ENCODE measurements at regions not wholly inside any gene's neighbourhood (a gene's known extent, or its start where the extent isn't known, plus 50 kb on each side); places are given as distances from the start of the nearest gene placed in this dataset.
"Not testable (repeated sequence)": the region's sequence is repeated elsewhere in the genome, so short reads cannot be mapped to it uniquely, and the experiment has no call there.

DNA sequence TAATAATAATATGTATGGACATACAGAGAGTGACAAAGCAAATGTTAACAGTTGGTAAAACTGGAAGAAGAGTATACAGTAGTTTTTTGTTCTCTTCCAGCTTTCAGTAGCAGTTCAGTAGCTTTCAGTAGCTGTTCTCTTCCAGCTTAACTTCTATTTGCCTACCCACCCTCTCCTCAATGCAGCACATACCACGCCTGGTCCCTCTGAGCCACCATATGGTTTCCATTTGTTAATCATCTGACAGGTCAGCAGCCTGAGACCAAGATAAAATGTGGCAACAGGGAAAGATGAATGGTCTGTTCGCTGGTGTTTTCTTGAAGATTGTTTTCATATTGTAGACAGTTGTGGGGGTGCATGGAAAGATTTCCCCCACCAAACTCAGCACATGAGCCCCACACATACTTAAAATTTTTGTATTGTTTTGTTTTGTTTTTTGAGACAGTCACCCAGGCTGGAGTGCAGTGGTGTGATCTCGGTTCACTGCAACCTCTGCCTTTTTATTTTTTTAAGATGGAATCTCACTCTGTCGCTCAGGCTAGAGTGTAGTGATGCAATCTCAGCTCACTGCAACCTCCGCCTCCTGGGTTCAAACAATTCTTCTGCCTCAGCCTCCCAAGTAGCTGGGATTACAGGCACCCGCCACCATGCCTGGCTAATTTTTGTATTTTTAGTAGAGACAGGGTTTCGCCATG lies 56.8 kb downstream of the ATP6V0E2 start:
- DNase-seq, result not testable (repeated sequence)

DNA sequence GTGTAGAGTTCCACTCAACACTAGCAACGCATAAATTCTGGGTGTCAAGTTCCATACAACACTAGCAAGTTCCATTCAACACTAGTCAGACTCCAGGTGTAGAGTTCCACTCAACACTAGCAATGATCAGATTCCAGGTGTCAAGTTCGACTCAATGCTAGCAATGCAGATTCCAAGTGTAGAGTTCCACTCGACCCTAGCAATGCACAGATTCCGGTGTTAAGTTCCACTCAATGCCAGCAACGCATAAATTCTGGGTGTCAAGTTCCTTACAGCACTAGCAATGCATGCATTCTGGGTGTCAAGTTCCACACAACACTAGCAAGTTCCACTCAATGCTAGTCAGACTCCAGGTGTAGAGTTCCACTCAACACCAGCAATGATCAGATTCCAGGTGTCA lies 60.0 kb downstream of the ATP6V0E2 start:
- not testable (repeated sequence) for DNase-seq

DNA sequence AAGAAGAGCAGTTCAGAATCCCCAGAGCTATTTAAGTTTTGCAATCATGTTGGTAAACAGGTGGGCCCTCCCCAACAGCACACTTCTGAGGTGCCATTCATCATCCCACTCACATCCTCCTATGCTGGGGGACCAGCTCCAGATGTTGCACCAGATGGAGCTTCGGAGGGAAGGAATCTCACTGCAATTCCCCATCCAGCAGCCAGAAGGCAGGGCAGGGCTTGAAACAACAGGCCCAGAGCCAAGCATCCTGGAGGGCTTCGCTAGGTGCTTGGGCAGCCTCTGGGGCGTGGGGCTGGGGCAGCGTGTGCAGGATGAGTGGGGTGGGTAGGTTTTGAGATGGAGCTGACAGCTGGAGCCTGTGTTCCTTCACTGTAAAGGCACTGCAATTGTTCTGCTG lies 73.6 kb downstream of the ATP6V0E2 start:
- DNase-seq, result not testable (repeated sequence)

DNA sequence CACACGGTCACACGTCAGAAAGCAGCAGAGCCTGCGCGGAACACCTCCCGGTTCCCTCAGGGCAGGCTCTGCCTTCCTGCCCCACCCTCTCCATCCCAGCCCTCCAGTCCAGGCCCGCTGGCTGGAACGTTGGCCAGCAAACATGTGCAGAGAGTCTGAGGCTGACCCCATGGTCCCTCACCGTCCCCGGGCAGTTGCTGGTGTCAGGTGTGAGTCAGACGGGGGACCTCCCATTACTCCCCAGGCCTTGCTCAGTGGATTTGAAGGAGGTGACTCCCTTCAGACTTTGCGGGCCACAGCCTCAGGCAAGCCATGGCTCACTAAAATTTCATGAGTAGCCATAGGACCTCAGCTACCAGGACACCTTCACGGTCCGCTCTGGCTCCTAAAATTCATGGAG lies 74.7 kb downstream of the ATP6V0E2 start:
- not testable (repeated sequence) for DNase-seq

DNA sequence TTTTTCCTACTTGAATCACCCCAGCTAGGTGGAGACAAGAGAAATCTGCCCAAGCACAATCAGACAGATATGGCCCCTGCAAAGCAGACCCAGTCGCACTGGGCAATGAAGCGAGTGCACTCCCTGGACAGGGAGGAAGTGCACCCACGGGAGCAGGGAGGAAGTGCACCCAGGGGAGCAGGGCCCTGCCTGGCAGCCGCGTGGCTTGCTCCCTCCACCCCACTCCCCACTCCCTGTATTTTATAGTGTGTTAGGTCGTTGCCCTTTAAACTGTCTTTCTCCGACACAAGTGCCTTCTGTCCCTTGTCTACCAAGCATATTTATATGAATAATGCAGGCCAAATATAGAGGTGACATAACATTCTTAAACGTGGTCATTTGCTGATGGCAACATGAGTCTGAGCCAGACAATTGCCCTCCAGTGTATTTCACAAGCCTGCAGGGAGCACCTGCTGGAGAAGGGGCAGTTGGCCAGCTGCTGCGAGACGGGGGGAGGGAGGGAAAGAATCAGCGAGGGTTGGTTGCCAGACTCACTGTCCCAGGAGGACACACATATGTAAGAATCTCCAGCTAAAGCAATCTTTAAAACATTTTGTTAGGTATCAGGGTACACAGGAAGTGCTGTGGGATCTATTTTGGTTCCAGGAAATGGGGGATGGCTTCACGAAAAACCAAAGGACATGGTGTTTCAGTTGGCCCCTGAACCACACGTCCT lies 76.3 kb downstream of the ATP6V0E2 start:
- not testable (repeated sequence) for DNase-seq

DNA sequence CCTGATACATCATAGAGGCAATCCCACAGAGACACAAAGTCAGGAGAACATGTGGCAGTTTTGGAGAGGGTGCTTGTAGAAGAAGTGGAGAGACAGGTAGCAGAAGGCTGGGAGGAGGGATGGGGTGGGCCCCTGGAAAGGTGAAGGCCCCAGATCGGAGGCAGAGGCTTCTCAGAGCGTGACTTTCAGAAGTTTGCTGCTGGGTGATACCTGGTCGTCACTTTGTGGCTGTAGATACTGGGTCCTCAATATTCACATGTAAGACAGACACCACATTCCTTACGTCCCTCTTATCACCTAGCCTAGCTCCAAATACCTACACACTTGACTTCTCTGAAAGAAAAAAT lies 76.8 kb downstream of the ATP6V0E2 start:
- not testable (repeated sequence) for DNase-seq

DNA sequence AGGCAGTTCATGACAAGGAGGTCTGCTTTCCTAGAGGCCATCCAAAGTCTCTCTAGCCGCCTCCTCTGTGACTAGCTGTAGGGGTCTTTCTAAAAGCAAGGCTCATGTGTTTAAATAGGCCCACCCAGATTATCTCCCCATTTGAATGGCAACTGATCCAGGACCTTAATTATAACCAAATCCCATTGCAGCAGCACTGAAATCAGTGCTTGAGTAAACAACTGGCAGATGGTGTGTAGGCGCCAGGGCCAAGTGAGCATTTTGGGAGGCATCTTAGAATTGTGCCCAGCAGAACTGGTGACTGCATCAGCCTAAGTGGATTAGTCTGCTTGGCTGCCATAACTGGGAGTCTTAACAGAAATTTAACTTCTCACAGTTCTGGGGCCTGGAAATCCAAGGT lies 77.8 kb downstream of the ATP6V0E2 start:
- DNase-seq, result not testable (repeated sequence)

DNA sequence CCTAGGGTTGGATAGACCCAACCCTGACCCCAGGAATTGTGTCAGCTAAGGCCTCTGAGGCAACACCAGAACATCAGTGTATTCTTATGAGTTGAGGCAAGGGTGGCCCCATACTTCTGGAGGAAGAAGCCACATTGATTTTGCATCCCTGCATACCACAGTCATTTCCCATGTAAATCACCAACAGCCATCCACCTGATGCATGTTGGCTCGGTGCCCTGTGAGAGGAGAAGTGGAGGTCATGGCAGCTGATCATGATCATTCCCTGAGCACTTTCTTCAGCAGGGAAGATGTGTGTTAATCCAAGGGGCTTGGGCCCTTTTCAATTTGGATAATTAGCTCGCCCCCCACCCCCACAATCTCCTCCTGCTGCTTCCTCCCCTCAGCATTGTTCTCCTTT lies 85.1 kb downstream of the ATP6V0E2 start:
- not testable (repeated sequence) for DNase-seq

DNA sequence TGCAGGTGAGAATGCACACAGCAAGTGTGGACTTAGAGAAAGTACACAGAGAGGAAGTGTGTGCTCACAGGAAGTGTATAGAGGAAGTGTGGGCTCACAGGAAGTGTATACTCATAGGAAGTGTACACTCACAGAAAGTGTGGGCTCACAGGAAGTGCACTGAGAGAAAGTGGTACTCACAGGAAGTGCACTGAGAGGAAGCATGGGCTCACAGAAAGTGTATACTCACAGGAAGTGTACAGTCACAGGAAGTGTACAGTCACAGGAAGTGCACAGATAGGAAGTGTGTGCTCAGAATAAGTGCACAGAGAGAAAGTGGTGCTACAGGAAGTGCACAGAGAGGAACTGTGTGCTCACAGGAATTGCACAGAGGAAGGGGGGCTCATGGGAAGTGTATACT lies 87.1 kb downstream of the ATP6V0E2 start:
- DNase-seq, result peak; percentile 5

DNA sequence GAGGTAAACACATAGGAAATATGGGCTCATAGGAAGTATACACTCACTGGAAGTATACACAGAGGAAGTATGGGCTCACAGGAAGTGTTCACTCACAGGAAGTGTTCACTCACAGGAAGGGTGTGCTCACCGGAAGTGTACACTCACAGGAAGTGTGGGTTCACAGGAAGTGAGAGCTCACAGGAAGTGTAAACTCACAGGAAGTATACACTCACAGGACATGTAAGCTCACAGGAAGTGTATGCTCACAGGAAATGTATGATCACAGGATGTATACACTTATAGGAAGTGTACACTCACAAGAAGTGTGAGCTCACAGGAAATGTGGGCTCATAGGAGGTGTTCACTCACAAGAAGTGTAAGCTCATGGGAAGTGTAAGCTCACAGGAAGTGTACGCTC lies 88.1 kb downstream of the ATP6V0E2 start:
- peak; percentile 22 for DNase-seq

DNA sequence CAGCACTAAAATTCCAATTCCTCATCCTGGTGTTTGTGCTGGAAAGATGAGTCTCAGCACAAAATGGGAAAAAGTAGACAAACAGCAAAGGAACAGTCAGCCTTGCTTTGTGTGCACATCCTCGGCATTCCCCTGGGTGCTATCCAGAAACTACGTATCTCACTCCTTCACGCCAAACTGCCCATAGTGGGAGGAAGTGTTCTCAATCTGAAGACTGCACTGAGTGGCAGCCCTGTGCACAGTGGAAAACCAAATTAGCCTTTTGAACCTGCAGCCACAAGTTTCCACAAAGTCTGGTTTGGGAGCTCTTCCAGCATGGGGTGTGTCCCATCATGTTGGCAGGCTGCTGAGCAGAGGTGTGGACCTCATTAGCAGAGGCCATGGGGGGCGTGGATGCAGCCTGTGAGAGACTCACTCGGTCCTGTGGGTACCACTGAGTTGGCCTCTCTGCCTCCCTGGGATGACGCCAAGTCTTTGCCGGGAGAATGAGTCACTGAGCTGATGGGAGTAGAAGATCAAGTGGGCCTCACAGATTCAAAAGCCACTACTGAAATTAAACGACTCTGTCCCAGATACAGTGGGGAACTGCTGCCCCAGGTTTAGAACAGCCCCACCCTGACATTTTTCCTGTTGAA lies 89.0 kb downstream of the ATP6V0E2 start:
- not testable (repeated sequence) for DNase-seq

DNA sequence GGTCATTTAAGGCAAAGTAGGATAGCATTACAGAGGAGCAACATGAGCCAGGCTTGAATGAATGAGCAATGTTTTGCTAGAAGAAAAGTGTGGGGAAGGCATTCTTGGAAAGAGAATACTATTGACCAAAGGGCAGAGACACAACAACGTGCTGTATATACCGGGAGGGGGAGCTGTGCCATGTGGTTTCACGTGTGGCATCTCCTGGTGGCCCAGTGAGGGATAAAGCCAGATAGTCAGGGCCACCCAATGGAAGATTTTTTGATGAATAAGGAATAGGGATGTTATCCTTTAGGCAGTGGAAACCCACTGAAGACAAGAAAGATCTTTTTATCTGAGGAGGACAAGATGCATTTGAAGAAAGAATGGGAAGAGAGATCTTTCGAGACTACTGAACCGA lies 90.2 kb downstream of the ATP6V0E2 start:
- DNase-seq, result not testable (repeated sequence)

DNA sequence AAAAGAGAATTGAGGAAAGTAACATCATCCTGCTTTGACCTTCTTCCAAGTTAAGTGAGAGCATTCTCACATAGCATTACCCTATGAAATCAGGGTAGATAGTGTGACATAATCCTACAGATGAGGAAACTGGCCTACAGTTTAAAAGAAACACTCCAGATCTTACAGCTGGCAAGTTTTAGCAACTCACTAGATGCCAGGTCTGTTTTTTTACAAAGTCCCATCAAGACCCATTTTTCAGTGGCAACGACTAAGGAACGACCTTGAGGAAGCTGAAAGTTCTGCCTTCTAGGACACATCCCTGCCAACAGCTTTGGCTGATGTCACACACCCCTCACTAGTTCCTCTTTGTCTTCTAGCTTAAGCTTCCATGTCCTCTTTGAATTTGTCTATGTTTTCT lies 92.7 kb downstream of the ATP6V0E2 start:
- not testable (repeated sequence) for DNase-seq

DNA sequence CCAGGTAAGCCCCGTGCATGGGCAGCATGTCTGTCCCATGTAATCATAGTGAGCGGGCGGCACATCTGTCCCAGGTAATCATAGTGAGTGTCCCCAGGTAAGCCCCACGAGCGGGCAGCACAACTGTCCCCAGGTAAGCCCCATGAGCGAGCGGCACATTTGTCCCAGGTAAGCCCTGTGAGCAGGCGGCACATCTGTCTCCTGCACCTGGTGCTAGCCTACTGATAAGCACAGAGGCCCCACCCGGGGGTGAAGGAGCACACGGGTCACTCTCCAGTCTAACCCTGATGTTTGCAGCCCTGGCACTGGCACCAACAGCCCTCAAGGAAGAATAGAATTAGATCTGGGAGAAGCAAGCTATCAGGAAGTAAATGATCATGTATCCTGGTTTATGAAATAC lies 99.2 kb downstream of the ATP6V0E2 start:
- DNase-seq, result not testable (repeated sequence)

DNA sequence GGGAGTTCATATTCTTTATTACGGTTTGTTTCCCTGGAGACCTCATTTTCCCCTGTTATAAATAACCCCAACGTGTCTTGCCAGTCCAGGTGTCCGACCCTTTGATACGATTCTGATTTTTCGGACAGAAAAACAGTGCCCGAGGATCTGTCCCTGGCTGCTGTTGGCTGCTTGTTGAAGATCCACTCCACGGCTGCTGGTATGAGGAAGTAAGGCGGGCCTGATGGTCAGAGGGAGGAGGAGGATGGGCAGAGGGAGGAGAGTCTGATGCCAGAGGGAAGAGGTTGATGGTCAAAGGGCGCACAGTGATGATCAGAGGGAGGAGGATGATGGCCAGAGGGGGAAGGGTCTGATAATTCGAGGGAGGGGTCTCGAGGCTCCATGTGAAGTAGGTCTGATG lies 99.9 kb downstream of the ATP6V0E2 start:
- not testable (repeated sequence) for DNase-seq

DNA sequence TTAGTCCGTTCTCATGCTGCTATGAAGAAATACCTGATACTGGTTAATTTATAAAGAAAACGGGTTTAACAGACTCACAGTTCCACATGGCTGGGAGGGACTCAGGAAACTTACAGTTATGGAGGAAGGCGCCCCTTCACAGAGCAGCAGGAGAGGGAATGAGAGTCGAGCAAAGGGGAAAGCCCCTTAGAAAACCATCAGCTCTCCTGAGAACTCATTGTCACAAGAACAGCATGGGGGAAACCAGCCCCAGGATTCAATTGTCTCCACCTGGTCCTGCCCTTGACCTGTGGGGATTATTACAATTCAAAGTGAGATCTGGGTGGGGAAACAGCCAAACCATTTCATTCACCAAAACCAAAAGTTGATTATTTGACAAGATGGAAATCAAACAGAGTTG lies 101.8 kb downstream of the ATP6V0E2 start:
- not testable (repeated sequence) for DNase-seq

DNA sequence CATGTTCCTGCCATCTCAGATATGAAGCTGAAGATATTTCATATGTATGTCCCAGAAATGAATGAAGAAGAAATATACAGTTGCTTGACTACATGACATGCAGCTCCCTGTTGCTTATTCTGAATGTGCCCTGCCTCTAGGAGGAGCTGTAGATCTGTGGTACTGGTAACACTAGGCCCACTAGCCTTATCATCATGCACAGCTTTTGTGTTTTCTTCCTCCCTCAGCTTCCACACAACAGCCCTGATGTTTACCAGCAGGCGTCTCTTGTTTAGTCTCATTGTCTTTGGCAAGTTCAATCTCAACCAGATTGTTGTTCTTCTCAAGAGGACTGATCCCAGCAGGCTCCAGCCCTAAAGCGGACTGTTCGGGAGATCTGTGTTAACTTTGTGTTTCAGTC lies 104.8 kb downstream of the ATP6V0E2 start:
- DNase-seq, result not testable (repeated sequence)

DNA sequence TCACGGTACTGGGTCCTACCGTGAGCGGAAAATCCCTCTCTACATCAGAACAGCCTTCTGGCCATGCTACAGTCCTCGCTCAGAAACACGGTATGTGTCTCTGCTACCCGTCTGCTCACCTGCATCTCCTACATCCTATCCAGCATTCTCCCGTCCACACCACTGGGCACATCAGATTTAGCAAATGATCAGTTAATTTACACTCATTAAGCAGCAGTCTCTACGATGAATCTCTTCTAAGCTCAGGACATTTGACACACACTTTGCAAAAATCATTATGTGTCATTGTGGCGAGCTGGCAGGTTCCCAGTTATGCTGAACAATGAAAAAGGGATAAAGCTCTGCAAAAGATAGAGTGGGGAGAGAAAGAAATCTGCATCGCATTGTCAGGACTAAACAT lies 105.2 kb downstream of the ATP6V0E2 start:
- DNase-seq, result not testable (repeated sequence)

DNA sequence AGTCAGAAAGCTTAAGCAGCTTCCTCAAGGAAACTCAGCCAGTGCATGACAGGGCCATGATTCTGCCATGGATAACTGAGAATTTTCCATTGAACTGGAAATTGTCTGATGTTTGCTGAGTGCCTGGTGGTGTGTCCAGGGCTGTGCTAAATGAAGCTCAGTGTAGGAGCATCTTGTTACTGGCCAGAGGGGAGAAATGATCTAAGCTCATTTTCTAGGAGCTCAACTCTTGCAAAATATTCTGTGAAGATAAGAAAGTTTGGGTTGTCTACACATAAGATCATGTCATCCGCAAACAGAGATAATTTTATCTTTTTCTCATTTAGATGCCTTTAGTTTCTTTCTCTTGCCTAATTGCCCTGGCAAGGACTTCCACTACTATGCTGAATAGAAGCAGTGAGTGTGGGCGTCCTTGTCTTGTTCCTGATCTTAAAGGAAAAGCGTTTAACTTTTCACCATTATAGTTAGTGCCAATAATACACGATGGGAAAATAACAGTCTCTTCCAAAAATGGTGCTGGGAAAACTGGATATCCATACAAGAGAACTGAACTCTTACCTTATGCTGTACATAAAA lies 108.9 kb downstream of the ATP6V0E2 start:
- not testable (repeated sequence) for DNase-seq

DNA sequence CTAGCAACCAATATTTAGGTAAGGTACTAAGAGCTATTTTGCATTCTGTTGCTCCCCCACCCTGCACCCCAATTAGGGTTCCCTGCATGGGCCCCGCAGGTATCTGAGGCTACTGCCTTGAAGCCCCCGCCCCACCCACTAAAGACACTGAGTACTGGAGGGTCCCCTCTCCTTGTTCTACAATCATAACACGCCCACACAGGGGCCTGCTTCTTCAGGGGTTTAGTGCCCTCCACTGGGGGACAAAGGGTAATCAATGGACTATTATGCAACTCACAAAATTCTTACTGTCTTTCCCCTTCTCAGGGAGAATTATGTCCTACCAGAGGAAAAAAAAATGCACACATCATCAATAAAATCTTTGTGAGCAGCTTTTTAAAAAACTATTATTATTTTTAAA lies 113.1 kb downstream of the ATP6V0E2 start:
- DNase-seq, result not testable (repeated sequence)

DNA sequence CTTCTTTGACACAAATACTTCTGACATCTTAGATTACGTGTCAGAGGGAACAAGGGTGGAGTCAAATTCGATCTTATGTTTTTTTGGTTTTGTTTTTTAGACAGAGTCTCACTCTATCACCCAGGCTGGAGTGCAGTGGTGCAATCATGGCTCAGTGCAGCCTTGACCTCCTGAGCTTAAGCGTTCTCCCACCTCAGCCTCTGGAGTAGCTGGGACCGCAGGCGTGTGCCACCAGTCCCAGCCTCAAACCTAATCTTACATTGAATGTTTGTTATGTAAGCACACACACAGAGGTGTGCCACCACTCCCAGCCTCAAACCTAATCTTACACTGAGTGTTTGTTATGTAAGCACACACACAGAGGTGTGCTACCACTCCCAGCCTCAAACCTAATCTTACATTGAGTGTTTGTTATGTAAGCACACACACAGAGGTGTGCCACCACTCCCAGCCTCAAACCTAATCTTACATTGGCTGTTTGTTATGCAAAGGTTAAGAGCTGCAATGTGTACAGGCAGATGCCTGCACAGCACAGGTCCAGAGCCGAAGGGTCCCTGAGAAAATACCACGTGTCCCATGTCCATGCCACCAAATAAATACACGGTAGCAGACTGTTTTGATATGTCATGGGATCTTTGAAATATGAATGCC lies 118.0 kb downstream of the ATP6V0E2 start:
- DNase-seq, result not testable (repeated sequence)

DNA sequence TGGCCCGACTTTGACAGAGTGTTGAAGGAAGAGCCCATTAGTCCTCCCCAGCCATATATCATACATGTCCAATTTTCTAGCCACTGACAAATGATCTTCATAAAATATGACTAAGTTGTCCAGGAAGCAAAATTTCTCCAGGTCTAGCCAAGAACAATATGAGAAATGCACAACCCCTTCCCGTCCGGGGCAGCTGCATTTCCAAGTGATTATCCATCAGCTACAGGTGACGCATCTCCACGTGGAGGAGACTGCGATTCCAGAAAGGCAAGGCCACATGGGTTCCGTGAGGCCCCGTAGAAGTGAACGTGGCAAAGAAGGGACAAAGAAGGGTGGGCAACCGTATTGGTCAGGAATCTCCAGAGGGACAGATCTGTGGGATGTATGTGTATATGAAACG lies 118.6 kb downstream of the ATP6V0E2 start:
- not testable (repeated sequence) for DNase-seq

Measured in activated naive CD4-positive, alpha-beta T cell treated with Interleukin-2 at 50 U/mL for 16 hours (primary cell).